Caco-2 (cell line): ENCODE measurements at regions not wholly inside any gene's neighbourhood (a gene's known extent, or its start where the extent isn't known, plus 50 kb on each side); places are given as distances from the start of the nearest gene placed in this dataset.

Experiments
- BruUV-seq: library from RNA; stranded (reverse); fragments of 400-500 nt; replicated peaks from 2 replicates; lab custom pipeline; 2021; lab: Mats Ljungman, UMichigan
- CTCF ChIA-PET: fragments of 300-600 bp; sonication (Branson Sonifier 250); formaldehyde crosslinking; loops from one replicate; lab custom pipeline; 2022; ENCODE audit warnings: antibody characterized with exemption; lab: Charles Lee
- POLR2A ChIA-PET: fragments of 300-600 bp; sonication (Branson Sonifier 250); formaldehyde crosslinking; loops from one replicate; lab custom pipeline; 2022; ENCODE audit warnings: antibody characterized with exemption; lab: Charles Lee
- DNase-seq, 2 experiments: peaks; one replicate each; pipeline versions ENCODE4 v3.0.0 to v3.0.0-alpha.2; 2020 to 2022
- H3K27me3 ChIP-seq: replicated peaks from 2 replicates; pipeline ENCODE4 v1.6.0; 2011; ENCODE audit warnings: low read length; ENCODE audit not compliant: control insufficient read depth, insufficient read depth
- H3K36me3 ChIP-seq: 2 replicates; pipeline ENCODE4 v1.5.1; 2011; ENCODE audit warnings: low read length; ENCODE audit not compliant: control insufficient read depth, insufficient read depth
- H3K4me1 ChIP-seq: fragments of 250-450 bp; sonication (Bioruptor Pico); 2 replicates; pipeline ENCODE4 v1.5.1; 2020; ENCODE audit warnings: mild to moderate bottlenecking
- H3K4me3 ChIP-seq: 2 replicates; pipeline ENCODE4 v1.5.1; 2011; ENCODE audit warnings: low read depth, mild to moderate bottlenecking, control low read depth, low read length
- H3K9me3 ChIP-seq: fragments of 250-450 bp; sonication (Bioruptor Pico); 2 replicates; pipeline ENCODE4 v1.5.1; 2020; ENCODE audit warnings: mild to moderate bottlenecking, moderate library complexity
- H3K27ac Mint-ChIP-seq: one replicate; pipeline ENCODE4 v1.8.0; 2022; ENCODE audit warnings: mixed read lengths; ENCODE audit not compliant: unreplicated experiment
- H3K27me3 Mint-ChIP-seq: one replicate; pipeline ENCODE4 v1.8.0; 2022; ENCODE audit warnings: mixed read lengths; ENCODE audit not compliant: insufficient read depth, unreplicated experiment
- H3K36me3 Mint-ChIP-seq: one replicate; pipeline ENCODE4 v1.8.0; 2022; ENCODE audit warnings: mild to moderate bottlenecking, mixed read lengths; ENCODE audit not compliant: insufficient read depth, unreplicated experiment
- H3K4me1 Mint-ChIP-seq: one replicate; pipeline ENCODE4 v1.8.0; 2022; ENCODE audit warnings: low read depth, mixed read lengths; ENCODE audit not compliant: unreplicated experiment
- H3K4me3 Mint-ChIP-seq: one replicate; pipeline ENCODE4 v1.8.0; 2022; ENCODE audit warnings: mild to moderate bottlenecking, moderate library complexity, mixed read lengths; ENCODE audit not compliant: unreplicated experiment
- H3K9me3 Mint-ChIP-seq: one replicate; pipeline ENCODE4 v1.8.0; 2022; ENCODE audit warnings: mixed read lengths; ENCODE audit not compliant: unreplicated experiment
- intact Hi-C: fragments of 100-400 bp; cut with micrococcal nuclease; formaldehyde crosslinking; loops from one replicate; pipeline ENCODE4 v1.10.0; 2022; ENCODE audit not compliant: unreplicated experiment
- TF ChIP-seq, protein P1 (sequence below), 2 experiments: fragments of 200-600 bp in 1 of 2; IDR thresholded peaks; 1 replicate in 1 of 2; 2 replicates in 1 of 2; pipeline versions ENCODE4 v1.5.1 to v1.8.0; 2011 to 2022; ENCODE audit warnings: antibody characterized with exemption in 1 of 2, control low read depth in 1 of 2, inconsistent platforms in 1 of 2, low read depth in 1 of 2, low read length in 1 of 2, mild to moderate bottlenecking in 1 of 2, moderate library complexity in 1 of 2; ENCODE audit not compliant: insufficient read depth in 1 of 2, severe bottlenecking in 1 of 2, unreplicated experiment in 1 of 2

DNA sequence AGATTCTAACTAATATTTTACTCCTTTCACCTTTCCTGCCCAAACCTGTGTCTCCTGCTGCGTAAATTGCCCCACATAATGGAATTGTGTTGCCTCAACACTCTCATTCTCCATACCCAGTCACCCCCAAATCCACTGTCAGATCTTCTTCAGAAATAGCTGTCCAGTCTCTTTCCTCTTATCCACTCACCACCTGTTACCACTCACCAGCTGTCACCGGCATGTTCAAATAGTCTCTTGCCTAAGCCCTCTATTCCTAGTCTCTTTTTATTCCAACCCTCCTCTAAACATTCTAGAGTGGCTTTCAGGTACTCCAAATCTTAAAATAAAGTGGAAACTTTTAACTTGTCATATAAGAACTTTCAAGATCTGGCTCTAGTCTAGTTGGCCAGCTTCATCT is 262.0 kb upstream of the FBXL7 start:
- Mint-ChIP-seq H3K27ac (no peak overlapping the region), H3K27me3 (peaks cover under 1% of the 10 kb centered on the region), H3K36me3 (no peaks in the 10 kb centered on the region), H3K9me3 (peaks cover 9% of the 10 kb centered on the region), H3K4me3 (no peak overlapping the region), H3K4me1 (no peaks in the 10 kb centered on the region)
- Histone ChIP-seq H3K9me3 (no peaks in the 10 kb centered on the region), H3K4me1 (no peaks in the 10 kb centered on the region), H3K36me3 (no peaks in the 10 kb centered on the region), H3K4me3 (no peak overlapping the region), H3K27me3 (no peaks in the 10 kb centered on the region)
- ChIA-PET POLR2A (no interaction called here), CTCF (no interaction called here)
- no TSS peak for BruUV-seq
- DNase-seq: no peak
- intact Hi-C loops: no loop called here
- TF ChIP-seq, protein P1, sequence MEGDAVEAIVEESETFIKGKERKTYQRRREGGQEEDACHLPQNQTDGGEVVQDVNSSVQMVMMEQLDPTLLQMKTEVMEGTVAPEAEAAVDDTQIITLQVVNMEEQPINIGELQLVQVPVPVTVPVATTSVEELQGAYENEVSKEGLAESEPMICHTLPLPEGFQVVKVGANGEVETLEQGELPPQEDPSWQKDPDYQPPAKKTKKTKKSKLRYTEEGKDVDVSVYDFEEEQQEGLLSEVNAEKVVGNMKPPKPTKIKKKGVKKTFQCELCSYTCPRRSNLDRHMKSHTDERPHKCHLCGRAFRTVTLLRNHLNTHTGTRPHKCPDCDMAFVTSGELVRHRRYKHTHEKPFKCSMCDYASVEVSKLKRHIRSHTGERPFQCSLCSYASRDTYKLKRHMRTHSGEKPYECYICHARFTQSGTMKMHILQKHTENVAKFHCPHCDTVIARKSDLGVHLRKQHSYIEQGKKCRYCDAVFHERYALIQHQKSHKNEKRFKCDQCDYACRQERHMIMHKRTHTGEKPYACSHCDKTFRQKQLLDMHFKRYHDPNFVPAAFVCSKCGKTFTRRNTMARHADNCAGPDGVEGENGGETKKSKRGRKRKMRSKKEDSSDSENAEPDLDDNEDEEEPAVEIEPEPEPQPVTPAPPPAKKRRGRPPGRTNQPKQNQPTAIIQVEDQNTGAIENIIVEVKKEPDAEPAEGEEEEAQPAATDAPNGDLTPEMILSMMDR (IDR thresholded peaks at IDR 0.05; ENCODE audit: insufficient read depth in 1 of 2, low read depth in 1 of 2, low read length in 1 of 2, severe bottlenecking in 1 of 2, unreplicated experiment in 1 of 2): no peak

DNA sequence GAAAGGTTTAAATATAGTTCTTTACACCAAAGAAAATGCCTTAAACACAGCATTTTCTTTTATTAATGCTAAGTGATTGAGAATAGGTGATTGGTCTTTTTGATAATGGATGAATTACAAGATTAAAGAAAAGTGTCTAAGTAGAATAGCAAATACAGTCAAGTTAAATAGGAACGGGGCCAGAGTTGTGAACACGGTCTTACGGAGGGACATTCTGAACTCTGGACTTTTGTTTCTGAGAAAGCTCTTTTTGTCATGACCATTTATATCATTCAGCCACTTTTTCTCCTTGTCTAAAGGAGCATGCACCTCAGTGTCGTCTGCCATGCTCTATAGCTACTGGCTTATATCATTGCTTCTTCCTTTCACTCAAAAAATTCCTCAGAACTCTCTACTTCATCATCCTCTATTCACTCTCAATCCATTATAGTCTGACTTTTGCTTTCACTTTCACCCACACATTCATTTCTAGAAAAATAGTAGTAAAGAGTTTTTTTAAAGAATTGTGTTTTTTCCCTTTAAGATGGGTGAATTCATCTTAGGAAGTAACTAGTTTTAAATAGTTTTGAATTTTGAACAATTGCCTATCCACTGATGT is 263.0 kb upstream of the FBXL7 start:
- no TSS peak for BruUV-seq
- intact Hi-C loops: no loop called here

DNA sequence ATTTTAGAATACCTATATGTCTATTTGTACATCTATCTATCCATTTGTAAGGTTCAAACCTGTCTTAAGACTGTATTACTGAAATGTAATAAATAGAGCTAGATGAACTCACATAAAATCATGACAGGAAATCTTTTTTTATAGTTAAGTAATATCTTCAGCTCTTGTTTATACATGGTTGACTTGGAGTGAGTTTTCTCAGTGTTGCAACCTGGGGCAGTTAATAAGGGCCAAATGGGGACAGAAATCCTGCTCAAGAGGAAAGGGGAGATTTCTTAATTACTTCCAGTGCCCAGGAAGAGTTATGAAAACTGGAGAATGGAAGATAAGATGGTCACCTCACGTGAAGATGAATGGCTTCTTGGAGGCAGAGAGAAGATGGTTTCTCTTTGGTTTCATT is 265.1 kb upstream of the FBXL7 start:
- BruUV-seq: no TSS peak
- CTCF ChIA-PET: no interaction called here
- intact Hi-C loops: no loop called here

More for the DNA sequence above, 263.0 kb upstream of the FBXL7 start:
- Mint-ChIP-seq H3K4me1 (no peaks in the 10 kb centered on the region), H3K4me3 (no peak overlapping the region), H3K9me3 (peaks cover 9% of the 10 kb centered on the region), H3K27me3 (peaks cover 3% of the 10 kb centered on the region), H3K36me3 (no peaks in the 10 kb centered on the region), H3K27ac (no peak overlapping the region)
- POLR2A ChIA-PET: no interaction called here
- no peak for DNase-seq
- Histone ChIP-seq H3K27me3 (no peaks in the 10 kb centered on the region), H3K4me3 (no peak overlapping the region), H3K4me1 (no peaks in the 10 kb centered on the region), H3K36me3 (no peaks in the 10 kb centered on the region), H3K9me3 (no peaks in the 10 kb centered on the region)
- TF ChIP-seq, protein P1 (IDR thresholded peaks at IDR 0.05; ENCODE audit: insufficient read depth in 1 of 2, low read depth in 1 of 2, low read length in 1 of 2, severe bottlenecking in 1 of 2, unreplicated experiment in 1 of 2): no peak
- CTCF ChIA-PET: no interaction called here

More for the DNA sequence above, 265.1 kb upstream of the FBXL7 start:
- TF ChIP-seq, protein P1 (IDR thresholded peaks at IDR 0.05; ENCODE audit: insufficient read depth in 1 of 2, low read depth in 1 of 2, low read length in 1 of 2, severe bottlenecking in 1 of 2, unreplicated experiment in 1 of 2): no peak
- POLR2A ChIA-PET: no interaction called here
- no peak overlapping the region for H3K4me3 ChIP-seq
- no peak overlapping the region for H3K4me3 Mint-ChIP-seq
- H3K27me3 ChIP-seq: no peaks in the 10 kb centered on the region
- no peaks in the 10 kb centered on the region for H3K4me1 ChIP-seq
- no peaks in the 10 kb centered on the region for H3K36me3 Mint-ChIP-seq
- no peaks in the 10 kb centered on the region for H3K4me1 Mint-ChIP-seq
- no peaks in the 10 kb centered on the region for H3K36me3 ChIP-seq
- no peak overlapping the region for H3K27ac Mint-ChIP-seq
- no peaks in the 10 kb centered on the region for H3K9me3 ChIP-seq
- peaks cover 3% of the 10 kb centered on the region for H3K27me3 Mint-ChIP-seq
- DNase-seq: no peak
- peaks cover 9% of the 10 kb centered on the region for H3K9me3 Mint-ChIP-seq
